PC-9 (cell line): ENCODE measurements at regions not wholly inside any gene's neighbourhood (a gene's known extent, or its start where the extent isn't known, plus 50 kb on each side); places are given as distances from the start of the nearest gene placed in this dataset.

Experiments
- BruUV-seq: library from RNA; stranded (reverse); fragments of 400-500 nt; replicated peaks from 2 replicates; lab custom pipeline; 2021; lab: Mats Ljungman, UMichigan
- CTCF ChIA-PET: fragments of 300-600 bp; sonication (Branson Sonifier 250); formaldehyde crosslinking; loops from one replicate; lab custom pipeline; 2022; ENCODE audit warnings: antibody characterized with exemption; lab: Charles Lee
- POLR2A ChIA-PET: fragments of 300-600 bp; sonication (Branson Sonifier 250); formaldehyde crosslinking; loops from one replicate; lab custom pipeline; 2022; ENCODE audit warnings: antibody characterized with exemption; ENCODE audit not compliant: unreplicated experiment; lab: Charles Lee
- DNase-seq, 2 experiments: peaks; one replicate each; pipeline versions ENCODE4 v3.0.0 to v3.0.0-alpha.2; 2015 to 2022; ENCODE audit warnings: mixed read lengths in 1 of 2
- H2AFZ ChIP-seq: fragments of 200-600 bp; sonication (generic); 2 replicates; pipeline ENCODE4 v1.8.1; 2017; ENCODE audit warnings: antibody characterized with exemption
- H3F3A ChIP-seq: fragments of 200-600 bp; sonication (generic); 2 replicates; pipeline ENCODE4 v1.8.1; 2017; ENCODE audit warnings: antibody characterized with exemption, mild to moderate bottlenecking, low read depth; ENCODE audit not compliant: insufficient read depth
- H3K27ac ChIP-seq: fragments of 200-600 bp; sonication (generic); 2 replicates; pipeline ENCODE4 v1.6.1; 2016; ENCODE audit warnings: mixed run types
- H3K27me3 ChIP-seq: fragments of 200-600 bp; sonication (generic); 2 replicates; pipeline ENCODE4 v1.6.1; 2016; ENCODE audit warnings: low read depth, mixed run types; ENCODE audit not compliant: insufficient read depth
- H3K36me3 ChIP-seq: fragments of 200-600 bp; sonication (generic); 2 replicates; pipeline ENCODE4 v1.6.1; 2016; ENCODE audit warnings: low read depth, mixed run types
- H3K4me1 ChIP-seq: fragments of 200-600 bp; sonication (generic); replicated peaks from 2 replicates; pipeline ENCODE4 v1.6.1; 2016; ENCODE audit warnings: mixed run types; ENCODE audit not compliant: insufficient read depth
- H3K4me2 ChIP-seq: fragments of 200-600 bp; sonication (generic); 2 replicates; pipeline ENCODE4 v1.6.1; 2017; ENCODE audit warnings: mixed run types
- H3K4me3 ChIP-seq: fragments of 200-600 bp; sonication (generic); 2 replicates; pipeline ENCODE4 v1.6.1; 2016; ENCODE audit warnings: mixed run types
- H3K79me2 ChIP-seq: fragments of 200-600 bp; sonication (generic); 2 replicates; pipeline ENCODE4 v1.6.1; 2017; ENCODE audit warnings: low read depth, mixed run types
- H3K9me2 ChIP-seq: fragments of 200-600 bp; sonication (generic); 2 replicates; pipeline ENCODE4 v1.8.1; 2017; ENCODE audit warnings: mild to moderate bottlenecking; ENCODE audit not compliant: insufficient read depth
- H3K9me3 ChIP-seq: fragments of 200-600 bp; sonication (generic); 2 replicates; pipeline ENCODE4 v1.8.1; 2016; ENCODE audit warnings: low read depth; ENCODE audit not compliant: insufficient read depth
- H4K20me1 ChIP-seq: fragments of 200-600 bp; sonication (generic); 2 replicates; pipeline ENCODE4 v1.8.1; 2017; ENCODE audit not compliant: insufficient read depth
- EZH2 ChIP-seq: fragments of 200-600 bp; sonication (generic); IDR thresholded peaks from 2 replicates; pipeline ENCODE4 v1.8.0; 2017; ENCODE audit warnings: antibody characterized with exemption, low read depth
- intact Hi-C: fragments of 100-400 bp; cut with micrococcal nuclease; formaldehyde crosslinking; loops from one replicate; pipeline ENCODE4 v1.10.0; 2022; ENCODE audit not compliant: unreplicated experiment
- TF ChIP-seq, protein P1 (sequence below): fragments of 200-600 bp; sonication (generic); conservative IDR thresholded peaks from 2 replicates; pipeline ENCODE4 v1.6.1; 2017; ENCODE audit warnings: mixed run types, antibody characterized with exemption, mild to moderate bottlenecking, moderate library complexity

GRCh38 chr4:163955288-163955687 lies 460.8 kb downstream of the TMA16 start:
- H3K9me2 ChIP-seq = no peaks in the 10 kb centered on the region
- POLR2A ChIA-PET = no interaction called here
- H3K4me1 ChIP-seq = no peaks in the 10 kb centered on the region
- no TSS peak for BruUV-seq
- no peak overlapping the region for H3K4me3 ChIP-seq
- H4K20me1 ChIP-seq = no peaks in the 10 kb centered on the region
- H2AFZ ChIP-seq = no peak overlapping the region
- no peaks in the 10 kb centered on the region for H3K36me3 ChIP-seq
- H3K27ac ChIP-seq = no peak overlapping the region
- no peak for DNase-seq
- intact Hi-C loops = no loop called here
- TF ChIP-seq, protein P1, sequence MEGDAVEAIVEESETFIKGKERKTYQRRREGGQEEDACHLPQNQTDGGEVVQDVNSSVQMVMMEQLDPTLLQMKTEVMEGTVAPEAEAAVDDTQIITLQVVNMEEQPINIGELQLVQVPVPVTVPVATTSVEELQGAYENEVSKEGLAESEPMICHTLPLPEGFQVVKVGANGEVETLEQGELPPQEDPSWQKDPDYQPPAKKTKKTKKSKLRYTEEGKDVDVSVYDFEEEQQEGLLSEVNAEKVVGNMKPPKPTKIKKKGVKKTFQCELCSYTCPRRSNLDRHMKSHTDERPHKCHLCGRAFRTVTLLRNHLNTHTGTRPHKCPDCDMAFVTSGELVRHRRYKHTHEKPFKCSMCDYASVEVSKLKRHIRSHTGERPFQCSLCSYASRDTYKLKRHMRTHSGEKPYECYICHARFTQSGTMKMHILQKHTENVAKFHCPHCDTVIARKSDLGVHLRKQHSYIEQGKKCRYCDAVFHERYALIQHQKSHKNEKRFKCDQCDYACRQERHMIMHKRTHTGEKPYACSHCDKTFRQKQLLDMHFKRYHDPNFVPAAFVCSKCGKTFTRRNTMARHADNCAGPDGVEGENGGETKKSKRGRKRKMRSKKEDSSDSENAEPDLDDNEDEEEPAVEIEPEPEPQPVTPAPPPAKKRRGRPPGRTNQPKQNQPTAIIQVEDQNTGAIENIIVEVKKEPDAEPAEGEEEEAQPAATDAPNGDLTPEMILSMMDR = no peak
- TF ChIP-seq EZH2 = no peak
- H3K27me3 ChIP-seq = no peaks in the 10 kb centered on the region
- H3K79me2 ChIP-seq = no peaks in the 10 kb centered on the region
- CTCF ChIA-PET = no interaction called here
- no peaks in the 10 kb centered on the region for H3F3A ChIP-seq
- no peak overlapping the region for H3K4me2 ChIP-seq
- no peaks in the 10 kb centered on the region for H3K9me3 ChIP-seq

GRCh38 chr4:163958751-163959150 lies 464.3 kb downstream of the TMA16 start:
- Histone ChIP-seq H3K27ac (no peak overlapping the region), H3K4me3 (no peak overlapping the region), H3K79me2 (no peaks in the 10 kb centered on the region), H3F3A (no peaks in the 10 kb centered on the region), H3K9me2 (no peaks in the 10 kb centered on the region), H3K27me3 (no peaks in the 10 kb centered on the region), H3K9me3 (no peaks in the 10 kb centered on the region), H3K36me3 (no peaks in the 10 kb centered on the region), H2AFZ (no peak overlapping the region), H3K4me2 (no peak overlapping the region), H3K4me1 (no peaks in the 10 kb centered on the region), H4K20me1 (no peaks in the 10 kb centered on the region)
- no peak for DNase-seq
- TF ChIP-seq, protein P1 = no peak
- TF ChIP-seq EZH2 = no peak
- POLR2A ChIA-PET = no interaction called here
- CTCF ChIA-PET = no interaction called here
- BruUV-seq = no TSS peak
- intact Hi-C loops = no loop called here

DNA sequence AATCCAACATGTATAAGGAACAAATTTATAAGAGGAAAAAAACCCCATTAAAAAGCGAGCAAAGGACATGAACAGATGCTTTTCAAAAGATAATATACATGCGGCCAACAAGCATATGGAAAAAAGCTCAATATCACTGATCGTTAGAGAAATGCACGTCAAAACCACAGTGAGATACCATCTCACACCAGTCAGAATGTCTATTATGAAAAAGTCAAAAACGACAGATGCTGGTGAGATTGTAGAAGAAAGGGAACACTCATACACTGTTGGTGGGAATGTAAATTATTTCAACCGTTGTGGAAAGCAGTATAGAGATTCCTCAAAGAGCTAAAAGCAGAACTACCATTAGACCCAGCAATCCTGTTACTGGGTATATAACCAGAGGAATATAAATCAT lies 465.4 kb downstream of the TMA16 start:
- intact Hi-C loops = no loop called here
- Histone ChIP-seq H3K4me1 (no peaks in the 10 kb centered on the region), H3K4me2 (no peak overlapping the region), H3F3A (no peaks in the 10 kb centered on the region), H2AFZ (no peak overlapping the region), H3K27ac (no peak overlapping the region), H3K9me2 (no peaks in the 10 kb centered on the region), H3K4me3 (no peak overlapping the region), H3K79me2 (no peaks in the 10 kb centered on the region), H3K27me3 (no peaks in the 10 kb centered on the region), H3K9me3 (no peaks in the 10 kb centered on the region), H4K20me1 (no peaks in the 10 kb centered on the region), H3K36me3 (no peaks in the 10 kb centered on the region)
- BruUV-seq = no TSS peak
- ChIA-PET POLR2A (no interaction called here), CTCF (no interaction called here)
- no peak for DNase-seq
- no peak for TF ChIP-seq EZH2
- TF ChIP-seq, protein P1 = no peak
